Right kidney (tissue), 1 donor: ENCODE measurements at regions not wholly inside any gene's neighbourhood (a gene's known extent, or its start where the extent isn't known, plus 50 kb on each side); places are given as distances from the start of the nearest gene placed in this dataset.

Source experiments
- DNase-seq: peaks from one replicate; pipeline ENCODE4 v3.0.0-alpha.2; 2016

GRCh38 chr4:126238013-126238412 is 923.3 kb downstream of the FAT4 start:
- DNase-seq, result no peak

- DNase-seq, result no peak
Observed at GRCh38 chr4:126241634-126242033, 926.9 kb downstream of the FAT4 start.

GRCh38 chr4:126242679-126243390 is 928.1 kb downstream of the FAT4 start:
- no peak for DNase-seq

- DNase-seq, result no peak
Observed at GRCh38 chr4:126247409-126247808, 932.7 kb downstream of the FAT4 start.

- no peak for DNase-seq
Observed at GRCh38 chr4:126250006-126250405, 935.3 kb downstream of the FAT4 start.

- no peak for DNase-seq
Observed at GRCh38 chr4:126251169-126251568, 936.4 kb downstream of the FAT4 start.

- DNase-seq, result no peak
Observed at GRCh38 chr4:126262665-126263064, 947.9 kb downstream of the FAT4 start.

GRCh38 chr4:126264839-126265238 is 950.1 kb downstream of the FAT4 start:
- no peak for DNase-seq

- no peak for DNase-seq
Observed at GRCh38 chr4:126265888-126266287, 951.1 kb downstream of the FAT4 start.

- no peak for DNase-seq
Observed at GRCh38 chr4:126267689-126268088, 952.9 kb downstream of the FAT4 start.

GRCh38 chr4:126268106-126268505 is 953.4 kb downstream of the FAT4 start:
- DNase-seq, result no peak

- no peak for DNase-seq
Observed at GRCh38 chr4:126269106-126269505, 954.4 kb downstream of the FAT4 start.

- no peak for DNase-seq
Observed at GRCh38 chr4:126271292-126271691, 956.5 kb downstream of the FAT4 start.

GRCh38 chr4:126273746-126274145 is 959.0 kb downstream of the FAT4 start:
- DNase-seq, result no peak

GRCh38 chr4:126291886-126292285 is 977.1 kb downstream of the FAT4 start:
- DNase-seq, result no peak

- DNase-seq, result no peak
Observed at GRCh38 chr4:126298271-126298670, 983.5 kb downstream of the FAT4 start.

GRCh38 chr4:126306152-126306869 is 991.6 kb downstream of the FAT4 start:
- DNase-seq, result no peak

GRCh38 chr4:126318376-126318775 is 1003.6 kb downstream of the FAT4 start:
- DNase-seq, result no peak

GRCh38 chr4:126328914-126329313 is 1014.2 kb downstream of the FAT4 start:
- DNase-seq, result no peak

GRCh38 chr4:126338548-126338947 is 1023.8 kb downstream of the FAT4 start:
- DNase-seq, result no peak

GRCh38 chr4:126341927-126342326 is 1027.2 kb downstream of the FAT4 start:
- no peak for DNase-seq

- DNase-seq, result no peak
Observed at GRCh38 chr4:126344472-126344871, 1029.7 kb downstream of the FAT4 start.

- DNase-seq, result no peak
Observed at GRCh38 chr4:126346654-126347053, 1031.9 kb downstream of the FAT4 start.

- DNase-seq, result no peak
Observed at GRCh38 chr4:126354784-126355183, 1040.0 kb downstream of the FAT4 start.
